ENCODE measurements at regions not wholly inside any gene's neighbourhood (a gene's known extent, or its start where the extent isn't known, plus 50 kb on each side); places are given as distances from the start of the nearest gene placed in this dataset.

GRCh38 chr5:158126442-158127405 lies 267.8 kb upstream of the CLINT1 start:
- TF ChIP-seq, protein P1, sequence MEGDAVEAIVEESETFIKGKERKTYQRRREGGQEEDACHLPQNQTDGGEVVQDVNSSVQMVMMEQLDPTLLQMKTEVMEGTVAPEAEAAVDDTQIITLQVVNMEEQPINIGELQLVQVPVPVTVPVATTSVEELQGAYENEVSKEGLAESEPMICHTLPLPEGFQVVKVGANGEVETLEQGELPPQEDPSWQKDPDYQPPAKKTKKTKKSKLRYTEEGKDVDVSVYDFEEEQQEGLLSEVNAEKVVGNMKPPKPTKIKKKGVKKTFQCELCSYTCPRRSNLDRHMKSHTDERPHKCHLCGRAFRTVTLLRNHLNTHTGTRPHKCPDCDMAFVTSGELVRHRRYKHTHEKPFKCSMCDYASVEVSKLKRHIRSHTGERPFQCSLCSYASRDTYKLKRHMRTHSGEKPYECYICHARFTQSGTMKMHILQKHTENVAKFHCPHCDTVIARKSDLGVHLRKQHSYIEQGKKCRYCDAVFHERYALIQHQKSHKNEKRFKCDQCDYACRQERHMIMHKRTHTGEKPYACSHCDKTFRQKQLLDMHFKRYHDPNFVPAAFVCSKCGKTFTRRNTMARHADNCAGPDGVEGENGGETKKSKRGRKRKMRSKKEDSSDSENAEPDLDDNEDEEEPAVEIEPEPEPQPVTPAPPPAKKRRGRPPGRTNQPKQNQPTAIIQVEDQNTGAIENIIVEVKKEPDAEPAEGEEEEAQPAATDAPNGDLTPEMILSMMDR (IDR thresholded peaks at IDR 0.05; ENCODE audit: poor library complexity) = no peak
- TF ChIP-seq EZH2phosphoT487 (IDR thresholded peaks at IDR 0.05; ENCODE audit: low read depth, severe bottlenecking, unreplicated experiment) = no peak
